Heart right ventricle (tissue), 16 donors: ENCODE measurements at regions not wholly inside any gene's neighbourhood (a gene's known extent, or its start where the extent isn't known, plus 50 kb on each side); places are given as distances from the start of the nearest gene placed in this dataset.

Source experiments
- ATAC-seq, 8 donors: fragments of 200-7000 bp; cut with Tn5 transposase; one replicate each; pipeline ENCODE4 v1.9.1; 2020; ENCODE audit warnings: mild to moderate bottlenecking in 8 of 8, moderate library complexity in 8 of 8, moderate number of reproducible peaks in 1 of 8
- DNase-seq, 2 donors: peaks; one replicate each; pipeline ENCODE4 v3.0.0-alpha.2; 2020
- H3K27ac ChIP-seq, 10 donors: fragments of 200-600 bp; sonication (generic) in 2 of 10; one replicate each; pipeline versions ENCODE4 v1.5.0 to v1.8.0; 2020 to 2022; ENCODE audit warnings: mild to moderate bottlenecking in 3 of 10
- H3K27me3 ChIP-seq, 7 donors: fragments of 200-600 bp; one replicate each; pipeline ENCODE4 v1.8.0; 2021 to 2022; ENCODE audit warnings: mild to moderate bottlenecking in 2 of 7
- H3K36me3 ChIP-seq, 9 donors: fragments of 200-600 bp; sonication (generic) in 1 of 9; one replicate each; pipeline versions ENCODE4 v1.5.0 to v1.8.0; 2020 to 2022; ENCODE audit warnings: mild to moderate bottlenecking in 2 of 9
- H3K4me1 ChIP-seq, 9 donors: fragments of 200-600 bp; sonication (generic) in 1 of 9; one replicate each; pipeline versions ENCODE4 v1.5.0 to v1.8.0; 2020 to 2022; ENCODE audit warnings: mild to moderate bottlenecking in 4 of 9
- H3K4me3 ChIP-seq, 10 donors: fragments of 200-600 bp; sonication (generic) in 2 of 10; one replicate each; pipeline versions ENCODE4 v1.5.0 to v1.8.0; 2020 to 2022; ENCODE audit warnings: mild to moderate bottlenecking in 7 of 10, moderate library complexity in 2 of 10
- H3K9me3 ChIP-seq, 11 donors: fragments of 200-600 bp in 10 of 11; sonication (generic) in 2 of 11; one replicate each; pipeline versions ENCODE4 v1.5.0 to v1.8.0; 2013 to 2022; ENCODE audit warnings: mild to moderate bottlenecking in 2 of 11, control low read depth in 1 of 11, moderate library complexity in 1 of 11
- WGBS, 2 donors: extraction: QIAGEN DNeasy Blood & Tissue Kit; methylation state at CpG; one replicate each; pipeline ENCODE4 v1.1.7; 2013; ENCODE audit warnings: inconsistent platforms in 1 of 2; 5-methylcytosine and 5-hydroxymethylcytosine counted together
- intact Hi-C, 10 donors: fragments of 100-400 bp; cut with DNase I; formaldehyde crosslinking; loops; one replicate each; pipeline versions ENCODE4 v1.11.1 to v1.14.2; 2022
- TF ChIP-seq, protein P1 (sequence below), 9 donors: fragments of 200-600 bp; sonication (generic) in 2 of 9; IDR thresholded peaks; one replicate each; pipeline versions ENCODE4 v1.5.0 to v1.8.0; 2021 to 2022; ENCODE audit warnings: antibody characterized with exemption in 9 of 9, mild to moderate bottlenecking in 5 of 9, moderate library complexity in 1 of 9
- donor health status: Arrhythmogenic right ventricular cardiomyopathy.
- donor health status: ischemic (EF 13 %, LVEDD 7.1; RV severe dilation, severe dysfunction).
- donor health status: healthy with polysubstance abuse.
- donor health status: DM: no; HTN: yes; CAD: no.
- donor health status: DM: no; HTN: no; CAD: no.
- donor health status: ischemic (EF 25% LVEDD 6.9; RV normal size, moderate dysfunction).
- donor health status: ischemic (EF 25% LVEDD 5.7; RV mildly dilated, moderate dysfunction).
- donor health status: healthy.
- donor health status: DM: yes; HTN: yes; CAD: no.
- donor health status: Ischemic cardiomyopathy.
- donor health status: ischemic (EF 35%, LVEDD 5.7; RV mildly dilated, moderate dysfunction).
- donor health status: nonischemic (EF 11% LVEDD 7.7; RV severe dilation, severe dysfunction).
- donor health status: DM: yes; HTN: yes; CAD: no.
- donor health status: PGD.
- donor health status: ischemic (EF 29% LVEDD 5.4; RV normal size, mild dysfunction).
- donor health status: nonischemic (EF 23%, LVEDD 6.1; RV moderate dilation, normal function).

DNA sequence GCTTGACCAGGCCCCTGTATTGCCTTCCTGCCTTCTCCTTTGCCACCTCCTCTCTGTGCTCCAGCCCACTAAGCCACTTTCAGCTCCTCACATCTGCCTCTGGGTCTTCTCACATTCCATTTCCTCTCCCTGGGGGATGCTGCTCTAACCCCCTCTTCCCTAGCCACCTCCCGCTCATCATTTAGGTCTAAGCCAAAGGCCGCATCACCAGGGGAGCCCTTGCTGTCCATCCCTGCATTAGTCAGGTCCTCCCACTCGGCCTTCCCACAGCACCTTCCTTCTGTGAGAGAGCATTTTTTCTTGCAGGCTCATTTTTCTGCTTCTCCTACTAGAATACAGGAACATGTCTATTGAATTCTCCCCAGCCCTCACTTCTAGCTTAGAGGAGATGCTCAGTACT, 72.6 kb upstream of the GALNT10 start:
- H3K4me1 ChIP-seq = peaks cover 0 to 6% (median 0%) of the 10 kb centered on the region in 9 donors
- H3K4me3 ChIP-seq = no peak overlapping the region
- DNase-seq (no peak), ATAC-seq (no peak)
- WGBS, 2 donors = 90 to 93% methylated on average over 3 of the region's 3 CpGs
- H3K27me3 ChIP-seq = no peaks in the 10 kb centered on the region
- TF ChIP-seq, protein P1, sequence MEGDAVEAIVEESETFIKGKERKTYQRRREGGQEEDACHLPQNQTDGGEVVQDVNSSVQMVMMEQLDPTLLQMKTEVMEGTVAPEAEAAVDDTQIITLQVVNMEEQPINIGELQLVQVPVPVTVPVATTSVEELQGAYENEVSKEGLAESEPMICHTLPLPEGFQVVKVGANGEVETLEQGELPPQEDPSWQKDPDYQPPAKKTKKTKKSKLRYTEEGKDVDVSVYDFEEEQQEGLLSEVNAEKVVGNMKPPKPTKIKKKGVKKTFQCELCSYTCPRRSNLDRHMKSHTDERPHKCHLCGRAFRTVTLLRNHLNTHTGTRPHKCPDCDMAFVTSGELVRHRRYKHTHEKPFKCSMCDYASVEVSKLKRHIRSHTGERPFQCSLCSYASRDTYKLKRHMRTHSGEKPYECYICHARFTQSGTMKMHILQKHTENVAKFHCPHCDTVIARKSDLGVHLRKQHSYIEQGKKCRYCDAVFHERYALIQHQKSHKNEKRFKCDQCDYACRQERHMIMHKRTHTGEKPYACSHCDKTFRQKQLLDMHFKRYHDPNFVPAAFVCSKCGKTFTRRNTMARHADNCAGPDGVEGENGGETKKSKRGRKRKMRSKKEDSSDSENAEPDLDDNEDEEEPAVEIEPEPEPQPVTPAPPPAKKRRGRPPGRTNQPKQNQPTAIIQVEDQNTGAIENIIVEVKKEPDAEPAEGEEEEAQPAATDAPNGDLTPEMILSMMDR (IDR thresholded peaks at IDR 0.05) = no peak
- H3K27ac ChIP-seq = no peak overlapping the region
- peaks cover 0 to 9% (median 0%) of the 10 kb centered on the region in 9 donors for H3K36me3 ChIP-seq
- H3K9me3 ChIP-seq = no peaks in the 10 kb centered on the region
- intact Hi-C loops = no loop called here

DNA sequence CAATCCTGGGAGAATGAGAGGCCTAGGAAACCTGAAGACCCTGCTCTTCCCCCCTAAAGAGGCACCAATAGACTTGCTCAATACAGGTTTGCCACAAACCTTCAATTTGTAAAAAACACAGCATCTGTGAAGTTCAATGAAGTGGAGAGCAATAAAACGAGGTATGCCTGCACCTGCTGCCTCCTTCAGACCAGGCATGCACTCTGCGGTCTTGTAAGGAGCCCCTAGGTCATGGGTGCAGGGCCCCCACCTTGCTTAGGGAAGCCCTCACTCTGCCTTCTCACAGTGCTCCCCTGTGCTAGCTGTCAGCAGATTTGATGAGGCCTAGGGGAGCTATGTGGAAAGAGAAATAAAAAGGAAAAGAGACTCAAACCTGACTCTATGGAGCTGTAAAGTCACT, 72.1 kb upstream of the GALNT10 start:
- intact Hi-C loops = no loop called here
- Histone ChIP-seq H3K27ac (no peak overlapping the region), H3K4me3 (no peak overlapping the region), H3K9me3 (no peaks in the 10 kb centered on the region), H3K27me3 (no peaks in the 10 kb centered on the region), H3K36me3 (peaks cover 0 to 9% (median 0%) of the 10 kb centered on the region in 9 donors), H3K4me1 (peaks cover 0 to 6% (median 0%) of the 10 kb centered on the region in 9 donors)
- no peak for DNase-seq
- peak in 1 of 8 donors; percentile 39 for ATAC-seq
- TF ChIP-seq, protein P1 (IDR thresholded peaks at IDR 0.05) = no peak
- WGBS, 2 donors = 85 to 95% methylated on average over 2 of the region's 2 CpGs

DNA sequence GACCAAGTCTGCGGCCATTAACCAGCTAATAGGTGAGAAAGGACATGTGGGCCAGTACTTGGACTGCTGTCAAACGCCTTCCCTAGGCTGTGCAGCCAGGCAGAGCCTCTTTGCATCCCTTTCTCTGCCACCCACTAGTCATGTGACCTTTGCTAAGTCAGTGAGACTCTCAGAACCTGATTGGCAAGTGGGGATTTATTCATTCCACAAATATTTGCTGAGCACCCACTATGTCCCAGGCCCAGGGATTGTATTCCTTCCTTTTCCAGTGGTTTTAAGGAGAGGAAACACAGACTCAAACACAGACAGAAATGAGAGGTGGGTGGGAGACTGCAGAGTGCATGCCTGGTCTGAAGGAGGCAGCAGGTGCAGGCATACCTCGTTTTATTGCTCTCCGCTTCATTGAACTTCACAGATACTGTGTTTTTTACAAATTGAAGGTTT, 71.6 kb upstream of the GALNT10 start:
- intact Hi-C loops = no loop called here
- WGBS, 2 donors = 78 to 80% methylated on average over 4 of the region's 4 CpGs
- Histone ChIP-seq H3K27me3 (no peaks in the 10 kb centered on the region), H3K4me3 (no peak overlapping the region), H3K9me3 (no peaks in the 10 kb centered on the region), H3K36me3 (peaks cover 0 to 9% (median 0%) of the 10 kb centered on the region in 9 donors), H3K4me1 (peaks cover 0 to 6% (median 0%) of the 10 kb centered on the region in 9 donors), H3K27ac (no peak overlapping the region)
- TF ChIP-seq, protein P1 (IDR thresholded peaks at IDR 0.05) = no peak
- DNase-seq (no peak), ATAC-seq (peak in 2 of 8 donors; percentile 33 to 71)

DNA sequence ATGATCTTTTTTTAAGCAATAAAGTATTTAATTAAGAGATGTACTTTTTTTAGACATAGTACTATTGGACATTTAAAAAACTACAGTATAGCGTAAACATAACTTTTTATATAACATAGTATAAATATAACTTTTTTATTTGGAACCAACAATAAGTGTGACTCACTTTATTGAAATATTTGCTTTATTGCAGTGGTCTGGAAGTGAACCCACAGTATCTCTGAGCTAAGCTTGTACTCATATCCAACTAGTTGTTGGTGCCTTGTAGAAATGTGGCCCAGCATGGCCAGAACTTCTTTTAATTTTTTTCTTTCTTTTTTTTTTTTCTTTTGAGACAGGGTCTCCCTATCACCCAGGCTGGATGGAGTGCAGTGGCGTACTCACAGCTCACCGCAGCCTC, 61.5 kb upstream of the GALNT10 start:
- ATAC-seq (no peak), DNase-seq (no peak)
- TF ChIP-seq, protein P1 (IDR thresholded peaks at IDR 0.05) = no peak
- WGBS, 2 donors = 94 to 98% methylated on average over 3 of the region's 3 CpGs
- H3K27me3 ChIP-seq = no peaks in the 10 kb centered on the region
- H3K27ac ChIP-seq = no peak overlapping the region
- no peaks in the 10 kb centered on the region for H3K36me3 ChIP-seq
- no peak overlapping the region for H3K4me3 ChIP-seq
- intact Hi-C loops = no loop called here
- peaks cover 0 to 12% (median 0%) of the 10 kb centered on the region in 9 donors for H3K4me1 ChIP-seq
- H3K9me3 ChIP-seq = peaks cover 0 to 12% (median 0%) of the 10 kb centered on the region in 11 donors
